ENCODE measurements at regions not wholly inside any gene's neighbourhood (a gene's known extent, or its start where the extent isn't known, plus 50 kb on each side); places are given as distances from the start of the nearest gene placed in this dataset.

GRCh38 chr11:122273476-122274191 is 157.6 kb upstream of the BLID start:
- DNase-seq (ENCODE audit: low spot score), result no peak

- no peak for DNase-seq (ENCODE audit: low spot score)
These were observed 155.7 kb upstream of the BLID start for GRCh38 chr11:122271745-122272144.

- no peak for DNase-seq (ENCODE audit: low spot score)
These were observed 155.1 kb upstream of the BLID start for GRCh38 chr11:122271137-122271536.

GRCh38 chr11:122270535-122270934 is 154.5 kb upstream of the BLID start:
- no peak for DNase-seq (ENCODE audit: low spot score)

GRCh38 chr11:122269824-122270223 is 153.8 kb upstream of the BLID start:
- DNase-seq (ENCODE audit: low spot score), result no peak

- no peak for DNase-seq (ENCODE audit: low spot score)
These were observed 152.7 kb upstream of the BLID start for GRCh38 chr11:122268601-122269130.

- DNase-seq (ENCODE audit: low spot score), result no peak
These were observed 151.6 kb upstream of the BLID start for GRCh38 chr11:122267602-122268001.

- no peak for DNase-seq (ENCODE audit: low spot score)
These were observed 150.0 kb upstream of the BLID start for GRCh38 chr11:122265981-122266380.

- no peak for DNase-seq (ENCODE audit: low spot score)
These were observed 148.1 kb upstream of the BLID start for GRCh38 chr11:122264121-122264520.

GRCh38 chr11:122261546-122261945 is 145.5 kb upstream of the BLID start:
- DNase-seq (ENCODE audit: low spot score), result no peak

GRCh38 chr11:122259195-122259821 is 143.3 kb upstream of the BLID start:
- DNase-seq (ENCODE audit: low spot score), result no peak

- DNase-seq (ENCODE audit: low spot score), result no peak
These were observed 142.6 kb upstream of the BLID start for GRCh38 chr11:122258446-122259194.

- DNase-seq (ENCODE audit: low spot score), result peak; percentile 60
These were observed 137.7 kb upstream of the BLID start for GRCh38 chr11:122253589-122254231.

GRCh38 chr11:122248939-122249338 is 132.9 kb upstream of the BLID start:
- no peak for DNase-seq (ENCODE audit: low spot score)

- no peak for DNase-seq (ENCODE audit: low spot score)
These were observed 132.1 kb upstream of the BLID start for GRCh38 chr11:122248131-122248530.

GRCh38 chr11:122246874-122247273 is 130.9 kb upstream of the BLID start:
- DNase-seq (ENCODE audit: low spot score), result no peak

- no peak for DNase-seq (ENCODE audit: low spot score)
These were observed 126.7 kb upstream of the BLID start for GRCh38 chr11:122242731-122243130.

- no peak for DNase-seq (ENCODE audit: low spot score)
These were observed 125.6 kb upstream of the BLID start for GRCh38 chr11:122241566-122241965.

- DNase-seq (ENCODE audit: low spot score), result no peak
These were observed 124.6 kb upstream of the BLID start for GRCh38 chr11:122240638-122241037.

- DNase-seq (ENCODE audit: low spot score), result no peak
These were observed 119.6 kb upstream of the BLID start for GRCh38 chr11:122235615-122236014.

GRCh38 chr11:122234780-122235179 is 118.8 kb upstream of the BLID start:
- no peak for DNase-seq (ENCODE audit: low spot score)

- peak; percentile 79 for DNase-seq (ENCODE audit: low spot score)
These were observed 118.2 kb upstream of the BLID start for GRCh38 chr11:122234257-122234656.
